ENCODE measurements at regions not wholly inside any gene's neighbourhood (a gene's known extent, or its start where the extent isn't known, plus 50 kb on each side); places are given as distances from the start of the nearest gene placed in this dataset.

DNA sequence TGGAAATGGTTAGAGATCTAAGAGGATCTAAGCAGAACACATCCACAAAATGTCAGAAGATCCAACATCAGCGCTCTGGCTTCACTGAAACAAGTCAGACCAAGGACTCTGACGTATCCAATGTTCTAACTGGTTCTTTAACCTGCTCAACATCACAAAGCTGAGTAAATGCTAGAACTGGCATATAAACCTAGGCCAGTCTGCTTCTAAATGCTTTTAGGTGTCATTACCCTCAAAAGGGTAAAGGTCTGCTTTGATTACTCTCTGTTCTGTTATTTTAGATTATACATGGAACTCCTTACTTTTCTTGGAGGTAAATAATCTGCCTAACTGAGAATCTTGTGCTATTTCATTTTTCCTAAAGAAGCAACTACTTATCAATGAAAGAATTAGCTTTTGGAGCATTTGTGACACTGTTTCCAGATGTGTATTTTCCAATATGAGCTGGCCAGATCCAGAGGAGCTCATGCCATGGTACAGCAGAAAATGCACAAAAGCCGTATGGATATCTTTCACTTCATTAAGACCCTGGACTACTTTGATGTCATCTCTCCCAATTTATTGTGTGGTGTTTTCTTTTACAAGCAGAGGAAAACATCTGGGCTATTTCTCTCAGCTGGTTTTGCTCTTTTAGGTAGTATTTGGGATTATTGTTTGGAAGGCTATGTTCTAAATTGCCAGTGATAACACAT lies 123.5 kb downstream of the RASGEF1B start:
- Histone ChIP-seq H3K27ac (no peak overlapping the region), H3K9me3 (no peaks in the 10 kb centered on the region), H3K4me1 (ENCODE audit: insufficient read depth) (no peaks in the 10 kb centered on the region), H3K27me3 (no peaks in the 10 kb centered on the region), H3K36me3 (no peaks in the 10 kb centered on the region), H3K4me3 (no peak overlapping the region)
- DNase-seq = no peak
- intact Hi-C loops (cut with DNase I) = no loop called here
- TF ChIP-seq, protein P1, sequence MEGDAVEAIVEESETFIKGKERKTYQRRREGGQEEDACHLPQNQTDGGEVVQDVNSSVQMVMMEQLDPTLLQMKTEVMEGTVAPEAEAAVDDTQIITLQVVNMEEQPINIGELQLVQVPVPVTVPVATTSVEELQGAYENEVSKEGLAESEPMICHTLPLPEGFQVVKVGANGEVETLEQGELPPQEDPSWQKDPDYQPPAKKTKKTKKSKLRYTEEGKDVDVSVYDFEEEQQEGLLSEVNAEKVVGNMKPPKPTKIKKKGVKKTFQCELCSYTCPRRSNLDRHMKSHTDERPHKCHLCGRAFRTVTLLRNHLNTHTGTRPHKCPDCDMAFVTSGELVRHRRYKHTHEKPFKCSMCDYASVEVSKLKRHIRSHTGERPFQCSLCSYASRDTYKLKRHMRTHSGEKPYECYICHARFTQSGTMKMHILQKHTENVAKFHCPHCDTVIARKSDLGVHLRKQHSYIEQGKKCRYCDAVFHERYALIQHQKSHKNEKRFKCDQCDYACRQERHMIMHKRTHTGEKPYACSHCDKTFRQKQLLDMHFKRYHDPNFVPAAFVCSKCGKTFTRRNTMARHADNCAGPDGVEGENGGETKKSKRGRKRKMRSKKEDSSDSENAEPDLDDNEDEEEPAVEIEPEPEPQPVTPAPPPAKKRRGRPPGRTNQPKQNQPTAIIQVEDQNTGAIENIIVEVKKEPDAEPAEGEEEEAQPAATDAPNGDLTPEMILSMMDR (IDR thresholded peaks at IDR 0.05) = no peak
- no peak for TF ChIP-seq POLR2A (IDR thresholded peaks at IDR 0.05)
- 57 to 69% (median 64%) methylated on average over 3 of the region's 3 CpGs for WGBS, 3 donors

DNA sequence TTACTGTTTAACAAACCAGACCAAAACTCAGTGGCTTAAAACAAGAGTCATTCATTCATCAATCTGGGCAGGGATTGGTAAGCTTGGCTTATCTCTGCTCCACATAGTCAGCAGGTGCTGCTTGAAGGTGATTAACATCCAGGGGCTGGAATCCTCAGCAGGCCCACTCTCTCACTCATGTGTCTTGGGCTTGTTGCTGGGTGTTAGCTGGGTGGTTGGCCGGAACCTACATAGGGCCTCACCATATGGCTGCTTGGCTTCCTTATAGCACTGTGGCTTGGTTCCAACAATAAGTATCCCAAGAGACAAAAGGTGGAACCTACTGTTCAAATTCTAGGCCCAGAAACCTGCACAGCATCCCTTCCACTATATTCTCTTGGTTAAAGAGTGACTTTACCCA lies 125.0 kb downstream of the RASGEF1B start:
- intact Hi-C loops (cut with DNase I) = no loop called here
- TF ChIP-seq, protein P1 (IDR thresholded peaks at IDR 0.05) = no peak
- TF ChIP-seq POLR2A (IDR thresholded peaks at IDR 0.05) = no peak
- no peak for TF ChIP-seq EP300 (IDR thresholded peaks at IDR 0.05)
- WGBS, 3 donors = 91 to 100% (median 98%) methylated on average over 1 of the region's 1 CpG
- DNase-seq = no peak
- Histone ChIP-seq H3K27ac (no peak overlapping the region), H3K4me3 (no peak overlapping the region), H3K27me3 (no peaks in the 10 kb centered on the region), H3K4me1 (ENCODE audit: insufficient read depth) (no peaks in the 10 kb centered on the region), H3K9me3 (no peaks in the 10 kb centered on the region), H3K36me3 (no peaks in the 10 kb centered on the region)

DNA sequence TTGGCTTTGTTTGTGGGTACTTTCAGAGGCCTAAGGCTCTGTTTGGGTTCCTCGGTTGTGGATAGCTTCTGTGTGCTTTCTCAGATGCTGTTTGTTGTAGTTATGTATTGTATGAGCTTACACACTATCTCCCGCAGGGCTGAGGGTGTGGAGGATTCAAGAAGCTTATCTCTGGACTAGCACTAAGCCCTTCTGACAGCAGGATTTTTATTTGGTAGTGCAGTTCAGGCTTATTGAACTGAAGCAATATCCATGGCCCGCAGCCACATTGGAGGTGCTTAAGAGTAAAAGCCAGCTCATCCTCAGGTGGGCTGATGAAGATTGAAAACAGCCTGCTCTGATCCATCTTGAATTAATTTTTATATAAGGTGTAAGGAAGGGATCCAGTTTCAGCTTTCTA lies 128.2 kb downstream of the RASGEF1B start:
- H3K27ac ChIP-seq = no peak overlapping the region
- no peaks in the 10 kb centered on the region for H3K27me3 ChIP-seq
- no peaks in the 10 kb centered on the region for H3K4me1 ChIP-seq (ENCODE audit: insufficient read depth)
- WGBS, 3 donors = 43 to 58% (median 49%) methylated on average over 3 of the region's 3 CpGs
- no peak overlapping the region for H3K4me3 ChIP-seq
- intact Hi-C loops (cut with DNase I) = no loop called here
- TF ChIP-seq, protein P1 (IDR thresholded peaks at IDR 0.05) = no peak
- DNase-seq = no peak
- H3K36me3 ChIP-seq = no peaks in the 10 kb centered on the region
- no peaks in the 10 kb centered on the region for H3K9me3 ChIP-seq

DNA sequence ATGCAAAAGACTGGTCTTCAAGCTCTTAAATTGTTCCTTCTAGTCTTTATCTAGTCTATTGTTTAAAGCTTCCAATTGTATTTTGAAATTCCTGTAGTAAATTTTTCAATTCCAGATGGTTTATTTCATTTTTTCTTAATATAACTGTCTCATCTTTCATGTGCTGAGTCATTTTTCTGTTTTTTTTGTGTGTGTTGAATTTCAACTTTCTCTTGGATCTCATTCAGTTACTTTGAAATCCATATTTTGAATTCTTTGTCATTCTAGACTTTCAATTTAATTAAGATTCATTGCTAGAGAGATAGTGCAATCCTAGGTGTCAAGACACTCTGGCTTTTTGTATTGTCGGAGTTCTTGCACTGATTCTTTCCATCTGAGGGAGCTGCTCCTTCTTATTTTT lies 128.0 kb upstream of the PRKG2 start:
- TF ChIP-seq, protein P1 (IDR thresholded peaks at IDR 0.05) = no peak
- TF ChIP-seq POLR2A (IDR thresholded peaks at IDR 0.05) = no peak
- TF ChIP-seq EP300 (IDR thresholded peaks at IDR 0.05) = no peak

More for the DNA sequence above, 128.0 kb upstream of the PRKG2 start:
- 15 to 38% (median 16%) methylated on average over 1 of the region's 1 CpG for WGBS, 3 donors
- Histone ChIP-seq H3K36me3 (no peaks in the 10 kb centered on the region), H3K27me3 (no peaks in the 10 kb centered on the region), H3K9me3 (no peaks in the 10 kb centered on the region), H3K27ac (no peak overlapping the region), H3K4me3 (no peak overlapping the region), H3K4me1 (ENCODE audit: insufficient read depth) (no peaks in the 10 kb centered on the region)
- DNase-seq = no peak
- intact Hi-C loops (cut with DNase I) = no loop called here

Measured in ovary (tissue), 7 donors.